ENCODE measurements at regions not wholly inside any gene's neighbourhood (a gene's known extent, or its start where the extent isn't known, plus 50 kb on each side); places are given as distances from the start of the nearest gene placed in this dataset.

GRCh38 chr7:10469476-10469875 is 504.2 kb upstream of the PHF14 start:
- H3K4me1 Mint-ChIP-seq (ENCODE audit: low read depth), result no peaks in the 10 kb centered on the region
- H3K4me3 Mint-ChIP-seq (ENCODE audit: low read depth), result no peak overlapping the region
- H3K27ac Mint-ChIP-seq, result no peak overlapping the region
- H3K9me3 Mint-ChIP-seq (ENCODE audit: low read depth), result no peaks in the 10 kb centered on the region
- DNase-seq (ENCODE audit: low spot score, unreplicated experiment), result no peak
- no peaks in the 10 kb centered on the region for H3K27me3 Mint-ChIP-seq
- H3K36me3 Mint-ChIP-seq (ENCODE audit: insufficient read depth), result peaks cover 1% of the 10 kb centered on the region
- TF ChIP-seq, protein P1, sequence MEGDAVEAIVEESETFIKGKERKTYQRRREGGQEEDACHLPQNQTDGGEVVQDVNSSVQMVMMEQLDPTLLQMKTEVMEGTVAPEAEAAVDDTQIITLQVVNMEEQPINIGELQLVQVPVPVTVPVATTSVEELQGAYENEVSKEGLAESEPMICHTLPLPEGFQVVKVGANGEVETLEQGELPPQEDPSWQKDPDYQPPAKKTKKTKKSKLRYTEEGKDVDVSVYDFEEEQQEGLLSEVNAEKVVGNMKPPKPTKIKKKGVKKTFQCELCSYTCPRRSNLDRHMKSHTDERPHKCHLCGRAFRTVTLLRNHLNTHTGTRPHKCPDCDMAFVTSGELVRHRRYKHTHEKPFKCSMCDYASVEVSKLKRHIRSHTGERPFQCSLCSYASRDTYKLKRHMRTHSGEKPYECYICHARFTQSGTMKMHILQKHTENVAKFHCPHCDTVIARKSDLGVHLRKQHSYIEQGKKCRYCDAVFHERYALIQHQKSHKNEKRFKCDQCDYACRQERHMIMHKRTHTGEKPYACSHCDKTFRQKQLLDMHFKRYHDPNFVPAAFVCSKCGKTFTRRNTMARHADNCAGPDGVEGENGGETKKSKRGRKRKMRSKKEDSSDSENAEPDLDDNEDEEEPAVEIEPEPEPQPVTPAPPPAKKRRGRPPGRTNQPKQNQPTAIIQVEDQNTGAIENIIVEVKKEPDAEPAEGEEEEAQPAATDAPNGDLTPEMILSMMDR (IDR thresholded peaks at IDR 0.05; ENCODE audit: unreplicated experiment), result no peak

DNA sequence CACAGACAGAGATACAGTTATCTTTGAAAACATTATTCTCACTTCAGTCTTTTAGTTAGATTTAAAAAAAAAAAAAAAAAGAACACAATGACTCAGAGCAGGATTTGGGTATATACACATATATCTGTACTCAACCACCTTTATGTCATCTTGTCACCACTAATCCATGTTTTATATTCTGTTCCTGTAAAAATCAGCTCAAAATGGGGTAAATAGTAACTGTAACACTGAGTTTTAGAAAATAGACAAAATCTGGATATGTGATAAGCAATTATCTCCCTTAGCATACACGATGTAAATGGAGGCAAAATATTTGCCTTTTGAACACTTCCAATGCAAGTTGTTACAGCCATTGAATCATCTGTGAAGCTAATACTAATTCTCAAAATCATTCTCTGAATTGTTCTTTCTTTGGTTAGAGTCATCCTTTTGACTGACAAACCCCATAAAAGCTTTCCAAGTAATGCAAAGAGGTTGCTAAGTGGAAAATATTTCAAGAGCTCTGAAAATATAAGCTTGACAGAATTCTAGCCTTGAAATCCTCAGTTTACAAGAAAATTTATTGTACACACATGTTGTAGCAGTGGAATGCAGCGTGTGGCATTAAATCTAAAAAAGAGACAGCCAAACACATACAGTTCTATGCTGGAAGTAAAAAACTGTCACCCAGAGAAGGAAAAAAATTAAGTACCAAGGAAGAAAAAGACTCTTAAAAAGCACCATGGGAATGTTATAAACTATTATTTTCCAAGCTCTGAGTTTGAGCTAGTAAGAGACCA is 502.2 kb upstream of the PHF14 start:
- Mint-ChIP-seq H3K4me1 (ENCODE audit: low read depth) (no peaks in the 10 kb centered on the region), H3K4me3 (ENCODE audit: low read depth) (no peak overlapping the region), H3K27me3 (no peaks in the 10 kb centered on the region), H3K27ac (no peak overlapping the region), H3K36me3 (ENCODE audit: insufficient read depth) (peaks cover under 1% of the 10 kb centered on the region), H3K9me3 (ENCODE audit: low read depth) (no peaks in the 10 kb centered on the region)
- DNase-seq (ENCODE audit: low spot score, unreplicated experiment), result no peak
- TF ChIP-seq, protein P1 (IDR thresholded peaks at IDR 0.05; ENCODE audit: unreplicated experiment), result no peak

DNA sequence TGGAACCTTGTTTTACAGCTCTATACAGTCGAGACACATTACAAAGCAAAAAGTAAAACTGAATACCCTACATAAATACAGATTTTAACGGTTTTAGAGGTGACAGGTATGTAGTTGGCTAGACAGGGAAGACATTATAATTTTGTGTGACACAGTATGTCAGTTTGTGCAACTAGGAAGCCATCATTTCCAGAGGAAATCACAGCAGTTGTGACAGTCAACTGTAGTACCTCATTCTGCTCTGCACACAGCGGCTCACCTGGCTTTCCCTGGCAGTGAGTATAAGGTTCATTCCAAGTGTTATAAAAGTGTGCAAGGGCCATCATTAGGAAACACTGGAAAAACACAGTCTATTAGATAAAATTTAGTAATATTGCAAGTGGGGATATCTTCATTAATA is 501.6 kb upstream of the PHF14 start:
- DNase-seq (ENCODE audit: low spot score, unreplicated experiment), result no peak
- Mint-ChIP-seq H3K4me3 (ENCODE audit: low read depth) (no peak overlapping the region), H3K36me3 (ENCODE audit: insufficient read depth) (no peaks in the 10 kb centered on the region), H3K27ac (no peak overlapping the region), H3K27me3 (no peaks in the 10 kb centered on the region), H3K4me1 (ENCODE audit: low read depth) (no peaks in the 10 kb centered on the region), H3K9me3 (ENCODE audit: low read depth) (no peaks in the 10 kb centered on the region)
- TF ChIP-seq, protein P1 (IDR thresholded peaks at IDR 0.05; ENCODE audit: unreplicated experiment), result no peak

DNA sequence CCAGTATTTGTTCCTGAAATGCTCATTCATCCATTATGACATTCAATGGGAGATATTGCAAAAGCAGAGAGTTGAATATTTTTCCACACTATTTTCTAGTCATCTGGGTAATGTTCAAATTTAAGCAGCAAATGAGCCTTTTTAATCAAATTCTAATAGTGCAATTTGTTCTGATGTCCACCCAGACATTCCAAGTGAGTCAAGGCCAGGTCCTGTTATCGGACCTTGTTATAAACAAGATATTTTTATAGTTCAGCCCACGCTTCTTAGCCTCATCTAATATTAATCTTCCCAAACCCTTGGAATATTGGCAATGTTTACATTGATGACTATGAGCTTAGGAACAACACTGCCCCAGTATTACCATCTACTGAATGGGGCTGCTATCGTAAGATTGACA is 500.1 kb upstream of the PHF14 start:
- H3K36me3 Mint-ChIP-seq (ENCODE audit: insufficient read depth), result no peaks in the 10 kb centered on the region
- H3K27ac Mint-ChIP-seq, result no peak overlapping the region
- TF ChIP-seq, protein P1 (IDR thresholded peaks at IDR 0.05; ENCODE audit: unreplicated experiment), result no peak
- no peaks in the 10 kb centered on the region for H3K9me3 Mint-ChIP-seq (ENCODE audit: low read depth)
- H3K27me3 Mint-ChIP-seq, result no peaks in the 10 kb centered on the region
- no peak overlapping the region for H3K4me3 Mint-ChIP-seq (ENCODE audit: low read depth)
- no peak for DNase-seq (ENCODE audit: low spot score, unreplicated experiment)
- H3K4me1 Mint-ChIP-seq (ENCODE audit: low read depth), result no peaks in the 10 kb centered on the region

DNA sequence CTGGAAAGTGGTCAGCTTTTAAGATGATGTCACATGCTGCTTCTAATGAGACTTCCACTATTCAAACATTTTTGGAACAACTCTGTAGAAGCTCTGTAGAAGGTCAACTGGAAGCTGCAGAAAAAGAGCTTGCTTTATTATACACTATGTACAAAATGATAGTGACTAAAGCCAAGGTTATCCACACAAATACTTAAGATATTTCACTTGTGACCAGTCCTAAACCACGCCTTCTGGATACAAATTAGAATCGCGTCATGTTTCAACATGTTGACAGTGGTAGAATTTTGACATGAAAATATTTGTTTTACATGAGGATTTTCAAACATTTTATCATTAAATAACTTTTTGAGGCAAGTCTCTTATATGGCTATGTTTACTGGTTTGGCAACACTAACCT is 499.6 kb upstream of the PHF14 start:
- no peaks in the 10 kb centered on the region for H3K4me1 Mint-ChIP-seq (ENCODE audit: low read depth)
- no peaks in the 10 kb centered on the region for H3K27me3 Mint-ChIP-seq
- TF ChIP-seq, protein P1 (IDR thresholded peaks at IDR 0.05; ENCODE audit: unreplicated experiment), result no peak
- H3K9me3 Mint-ChIP-seq (ENCODE audit: low read depth), result no peaks in the 10 kb centered on the region
- DNase-seq (ENCODE audit: low spot score, unreplicated experiment), result no peak
- H3K36me3 Mint-ChIP-seq (ENCODE audit: insufficient read depth), result no peaks in the 10 kb centered on the region
- no peak overlapping the region for H3K27ac Mint-ChIP-seq
- H3K4me3 Mint-ChIP-seq (ENCODE audit: low read depth), result no peak overlapping the region
